ENCODE measurements at regions not wholly inside any gene's neighbourhood (a gene's known extent, or its start where the extent isn't known, plus 50 kb on each side); places are given as distances from the start of the nearest gene placed in this dataset.
A peak's percentile ranks its signal among the peaks of the same experiment; 100 is the strongest.

- TF ChIP-seq SPI1 (IDR thresholded peaks at IDR 0.05; ENCODE audit: borderline replicate concordance, low read depth) (peak; percentile 12; the same call in 1 of the 2 replicates), GABPA (IDR thresholded peaks at IDR 0.05; ENCODE audit: low read depth) (no peak), POLR2AphosphoS5 (IDR thresholded peaks at IDR 0.05; ENCODE audit: low read depth) (no peak)
- TF ChIP-seq, protein P1, sequence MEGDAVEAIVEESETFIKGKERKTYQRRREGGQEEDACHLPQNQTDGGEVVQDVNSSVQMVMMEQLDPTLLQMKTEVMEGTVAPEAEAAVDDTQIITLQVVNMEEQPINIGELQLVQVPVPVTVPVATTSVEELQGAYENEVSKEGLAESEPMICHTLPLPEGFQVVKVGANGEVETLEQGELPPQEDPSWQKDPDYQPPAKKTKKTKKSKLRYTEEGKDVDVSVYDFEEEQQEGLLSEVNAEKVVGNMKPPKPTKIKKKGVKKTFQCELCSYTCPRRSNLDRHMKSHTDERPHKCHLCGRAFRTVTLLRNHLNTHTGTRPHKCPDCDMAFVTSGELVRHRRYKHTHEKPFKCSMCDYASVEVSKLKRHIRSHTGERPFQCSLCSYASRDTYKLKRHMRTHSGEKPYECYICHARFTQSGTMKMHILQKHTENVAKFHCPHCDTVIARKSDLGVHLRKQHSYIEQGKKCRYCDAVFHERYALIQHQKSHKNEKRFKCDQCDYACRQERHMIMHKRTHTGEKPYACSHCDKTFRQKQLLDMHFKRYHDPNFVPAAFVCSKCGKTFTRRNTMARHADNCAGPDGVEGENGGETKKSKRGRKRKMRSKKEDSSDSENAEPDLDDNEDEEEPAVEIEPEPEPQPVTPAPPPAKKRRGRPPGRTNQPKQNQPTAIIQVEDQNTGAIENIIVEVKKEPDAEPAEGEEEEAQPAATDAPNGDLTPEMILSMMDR (IDR thresholded peaks at IDR 0.05; ENCODE audit: insufficient read depth, low read length): no peak
- TF ChIP-seq, protein P2, sequence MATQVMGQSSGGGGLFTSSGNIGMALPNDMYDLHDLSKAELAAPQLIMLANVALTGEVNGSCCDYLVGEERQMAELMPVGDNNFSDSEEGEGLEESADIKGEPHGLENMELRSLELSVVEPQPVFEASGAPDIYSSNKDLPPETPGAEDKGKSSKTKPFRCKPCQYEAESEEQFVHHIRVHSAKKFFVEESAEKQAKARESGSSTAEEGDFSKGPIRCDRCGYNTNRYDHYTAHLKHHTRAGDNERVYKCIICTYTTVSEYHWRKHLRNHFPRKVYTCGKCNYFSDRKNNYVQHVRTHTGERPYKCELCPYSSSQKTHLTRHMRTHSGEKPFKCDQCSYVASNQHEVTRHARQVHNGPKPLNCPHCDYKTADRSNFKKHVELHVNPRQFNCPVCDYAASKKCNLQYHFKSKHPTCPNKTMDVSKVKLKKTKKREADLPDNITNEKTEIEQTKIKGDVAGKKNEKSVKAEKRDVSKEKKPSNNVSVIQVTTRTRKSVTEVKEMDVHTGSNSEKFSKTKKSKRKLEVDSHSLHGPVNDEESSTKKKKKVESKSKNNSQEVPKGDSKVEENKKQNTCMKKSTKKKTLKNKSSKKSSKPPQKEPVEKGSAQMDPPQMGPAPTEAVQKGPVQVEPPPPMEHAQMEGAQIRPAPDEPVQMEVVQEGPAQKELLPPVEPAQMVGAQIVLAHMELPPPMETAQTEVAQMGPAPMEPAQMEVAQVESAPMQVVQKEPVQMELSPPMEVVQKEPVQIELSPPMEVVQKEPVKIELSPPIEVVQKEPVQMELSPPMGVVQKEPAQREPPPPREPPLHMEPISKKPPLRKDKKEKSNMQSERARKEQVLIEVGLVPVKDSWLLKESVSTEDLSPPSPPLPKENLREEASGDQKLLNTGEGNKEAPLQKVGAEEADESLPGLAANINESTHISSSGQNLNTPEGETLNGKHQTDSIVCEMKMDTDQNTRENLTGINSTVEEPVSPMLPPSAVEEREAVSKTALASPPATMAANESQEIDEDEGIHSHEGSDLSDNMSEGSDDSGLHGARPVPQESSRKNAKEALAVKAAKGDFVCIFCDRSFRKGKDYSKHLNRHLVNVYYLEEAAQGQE (IDR thresholded peaks at IDR 0.05; ENCODE audit: insufficient replicate concordance, low read depth): no peak
Measured at GRCh38 chr13:80599765-80600164, 258.8 kb upstream of the SPRY2 start.

Data from HL-60 (cell line).